GM13977 (cell line): ENCODE measurements at regions not wholly inside any gene's neighbourhood (a gene's known extent, or its start where the extent isn't known, plus 50 kb on each side); places are given as distances from the start of the nearest gene placed in this dataset.

Source experiments
- DNase-seq: peaks from one replicate; pipeline ENCODE4 v3.0.0; 2012; ENCODE audit warnings: low spot score
- CTCF ChIP-seq: IDR thresholded peaks from 2 replicates; pipeline ENCODE4 v1.5.1; 2012; ENCODE audit warnings: mild to moderate bottlenecking, control low read depth; ENCODE audit not compliant: insufficient read depth; ENCODE audit errors: extremely low read depth, missing control alignments
- in situ Hi-C: fragments of 300-500 bp; cut with MboI; formaldehyde crosslinking; loops from one replicate; pipeline ENCODE4 v1.12.0; 2022; ENCODE audit warnings: low sequenced_read_pairs, low pct_unique_long_range_greater_than_20kb, mixed read lengths, inconsistent platforms; ENCODE audit not compliant: unreplicated experiment

GRCh38 chr21:38885909-38886308 is 80.2 kb downstream of the ETS2 start:
- in situ Hi-C loops: no loop called here
- no peak for DNase-seq
- no peak for TF ChIP-seq CTCF

- in situ Hi-C loops: no loop called here
- DNase-seq: no peak
Measured at GRCh38 chr21:38884440-38884839, 78.7 kb downstream of the ETS2 start.

GRCh38 chr21:38883142-38883541 is 77.4 kb downstream of the ETS2 start:
- in situ Hi-C loops: no loop called here
- no peak for DNase-seq
- TF ChIP-seq CTCF: no peak

More at GRCh38 chr21:38884440-38884839, 78.7 kb downstream of the ETS2 start:
- TF ChIP-seq CTCF: no peak

- in situ Hi-C loops: no loop called here
- no peak for DNase-seq
- no peak for TF ChIP-seq CTCF
Measured at GRCh38 chr21:38881131-38881530, 75.4 kb downstream of the ETS2 start.

- in situ Hi-C loops: no loop called here
- DNase-seq: no peak
- no peak for TF ChIP-seq CTCF
Measured at GRCh38 chr21:38880577-38880966, 74.8 kb downstream of the ETS2 start.

GRCh38 chr21:38879912-38880576 is 74.3 kb downstream of the ETS2 start:
- no peak for TF ChIP-seq CTCF
- no peak for DNase-seq
- in situ Hi-C loops: no loop called here
